COR-L47 (cell line): ENCODE measurements at regions not wholly inside any gene's neighbourhood (a gene's known extent, or its start where the extent isn't known, plus 50 kb on each side); places are given as distances from the start of the nearest gene placed in this dataset.

Experiments
- DNase-seq: peaks from one replicate; lab custom pipeline; 2025; lab: John Stamatoyannopoulos, UW

GRCh38 chr13:109883181-109884180 is 97.1 kb upstream of the IRS2 start:
- no peak for DNase-seq

- no peak for DNase-seq
Measured at GRCh38 chr13:109881961-109882558, 95.7 kb upstream of the IRS2 start.

GRCh38 chr13:109881347-109881725 is 95.0 kb upstream of the IRS2 start:
- no peak for DNase-seq

- no peak for DNase-seq
Measured at GRCh38 chr13:109880371-109881346, 94.3 kb upstream of the IRS2 start.

- no peak for DNase-seq
Measured at GRCh38 chr13:109879338-109879737, 93.0 kb upstream of the IRS2 start.

- DNase-seq, result no peak
Measured at GRCh38 chr13:109877809-109878208, 91.4 kb upstream of the IRS2 start.

GRCh38 chr13:109875746-109876145 is 89.4 kb upstream of the IRS2 start:
- no peak for DNase-seq

GRCh38 chr13:109874484-109875454 is 88.4 kb upstream of the IRS2 start:
- no peak for DNase-seq

GRCh38 chr13:109873351-109874123 is 87.2 kb upstream of the IRS2 start:
- DNase-seq, result no peak

GRCh38 chr13:109872864-109873263 is 86.5 kb upstream of the IRS2 start:
- DNase-seq, result no peak

GRCh38 chr13:109870696-109871370 is 84.5 kb upstream of the IRS2 start:
- no peak for DNase-seq

GRCh38 chr13:109870274-109870673 is 83.9 kb upstream of the IRS2 start:
- DNase-seq, result no peak

GRCh38 chr13:109869312-109870237 is 83.2 kb upstream of the IRS2 start:
- DNase-seq, result peak; percentile 88

GRCh38 chr13:109868578-109869311 is 82.4 kb upstream of the IRS2 start:
- no peak for DNase-seq

GRCh38 chr13:109867766-109868165 is 81.4 kb upstream of the IRS2 start:
- DNase-seq, result no peak

- DNase-seq, result no peak
Measured at GRCh38 chr13:109862627-109863026, 76.2 kb upstream of the IRS2 start.

GRCh38 chr13:109859898-109860297 is 73.5 kb upstream of the IRS2 start:
- no peak for DNase-seq
